LNCAP (cell line): ENCODE measurements at regions not wholly inside any gene's neighbourhood (a gene's known extent, or its start where the extent isn't known, plus 50 kb on each side); places are given as distances from the start of the nearest gene placed in this dataset.

Experiments
- TF ChIP-seq, protein P1 (sequence below): fragments of 450-650 bp; IDR thresholded peaks from 2 replicates; pipeline ENCODE4 v1.5.1; 2017; ENCODE audit warnings: mild to moderate bottlenecking

DNA sequence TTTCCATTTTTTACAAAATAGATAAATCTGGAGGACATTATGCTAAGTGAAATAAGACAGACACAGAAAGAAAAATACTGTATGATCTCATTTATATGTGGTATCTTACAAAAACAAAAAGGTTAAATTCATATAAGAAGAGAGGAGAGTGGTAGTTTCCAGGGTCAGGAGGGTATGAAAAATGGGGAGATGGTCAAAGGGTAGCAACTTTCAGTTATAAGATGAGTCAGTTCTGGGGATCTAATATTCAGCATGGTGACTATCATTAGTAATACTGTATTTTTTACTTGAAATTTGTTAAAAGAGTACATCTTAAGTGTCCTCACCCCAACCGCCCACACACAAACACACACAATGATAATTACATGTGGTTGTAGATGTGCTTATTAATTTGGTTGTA is 1250.1 kb downstream of the SORCS1 start:
- TF ChIP-seq, protein P1, sequence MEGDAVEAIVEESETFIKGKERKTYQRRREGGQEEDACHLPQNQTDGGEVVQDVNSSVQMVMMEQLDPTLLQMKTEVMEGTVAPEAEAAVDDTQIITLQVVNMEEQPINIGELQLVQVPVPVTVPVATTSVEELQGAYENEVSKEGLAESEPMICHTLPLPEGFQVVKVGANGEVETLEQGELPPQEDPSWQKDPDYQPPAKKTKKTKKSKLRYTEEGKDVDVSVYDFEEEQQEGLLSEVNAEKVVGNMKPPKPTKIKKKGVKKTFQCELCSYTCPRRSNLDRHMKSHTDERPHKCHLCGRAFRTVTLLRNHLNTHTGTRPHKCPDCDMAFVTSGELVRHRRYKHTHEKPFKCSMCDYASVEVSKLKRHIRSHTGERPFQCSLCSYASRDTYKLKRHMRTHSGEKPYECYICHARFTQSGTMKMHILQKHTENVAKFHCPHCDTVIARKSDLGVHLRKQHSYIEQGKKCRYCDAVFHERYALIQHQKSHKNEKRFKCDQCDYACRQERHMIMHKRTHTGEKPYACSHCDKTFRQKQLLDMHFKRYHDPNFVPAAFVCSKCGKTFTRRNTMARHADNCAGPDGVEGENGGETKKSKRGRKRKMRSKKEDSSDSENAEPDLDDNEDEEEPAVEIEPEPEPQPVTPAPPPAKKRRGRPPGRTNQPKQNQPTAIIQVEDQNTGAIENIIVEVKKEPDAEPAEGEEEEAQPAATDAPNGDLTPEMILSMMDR = no peak

DNA sequence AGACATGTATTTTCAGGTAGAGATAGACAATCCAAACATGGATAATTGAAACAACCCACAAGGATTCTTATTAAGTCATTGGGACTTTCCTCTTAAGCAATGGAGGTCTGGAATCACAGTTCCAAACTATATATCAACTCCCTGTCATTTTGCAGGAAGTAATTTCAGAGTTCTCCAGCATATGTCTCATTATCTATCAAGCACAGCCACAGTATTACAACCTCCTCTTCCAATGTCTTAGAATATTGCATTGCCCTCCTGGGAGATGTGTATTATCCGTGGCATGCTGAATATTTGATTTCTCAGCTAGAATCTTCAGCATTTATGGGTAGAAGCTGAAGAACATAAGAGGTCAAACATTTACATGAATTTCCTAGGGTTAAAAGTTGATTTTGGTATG is 1255.8 kb downstream of the SORCS1 start:
- TF ChIP-seq, protein P1 = no peak

DNA sequence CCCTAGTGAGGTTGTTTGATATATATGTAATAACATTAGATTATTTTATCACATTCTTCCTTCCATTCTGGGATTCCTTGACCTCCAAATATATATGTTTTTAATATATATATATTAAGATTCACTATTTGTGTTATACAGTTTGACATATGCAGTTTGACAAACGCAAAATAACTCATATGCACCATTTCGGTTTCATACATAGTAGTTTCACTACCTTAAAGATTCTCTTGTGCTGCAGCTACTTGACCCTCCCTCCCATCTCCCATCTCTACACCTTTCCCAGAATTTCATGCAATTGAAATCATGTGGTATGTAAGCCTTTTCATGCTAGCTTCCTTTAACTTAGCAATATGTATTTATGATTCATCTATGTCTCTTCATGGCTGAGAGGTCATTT is 1244.4 kb downstream of the SORCS3 start:
- TF ChIP-seq, protein P1 = no peak

DNA sequence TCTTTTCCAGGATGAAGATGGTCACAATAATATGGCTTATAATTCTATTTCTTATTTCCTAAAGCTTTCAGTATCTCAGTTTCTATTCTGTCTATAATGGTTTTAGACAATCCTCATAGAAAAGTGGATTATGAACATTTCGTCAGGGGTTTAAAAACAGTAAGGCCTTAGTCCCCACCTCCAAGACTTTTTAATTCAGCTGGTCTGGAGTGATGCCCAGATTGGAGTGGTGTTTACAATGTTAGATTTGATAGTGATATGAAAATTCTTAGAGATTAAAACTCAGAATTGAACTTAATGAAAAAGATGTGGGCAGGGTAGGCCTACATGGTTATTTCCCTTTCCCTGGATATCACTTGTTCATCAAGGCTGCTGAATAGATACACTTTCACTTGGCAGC is 1238.3 kb downstream of the SORCS3 start:
- TF ChIP-seq, protein P1 = no peak

DNA sequence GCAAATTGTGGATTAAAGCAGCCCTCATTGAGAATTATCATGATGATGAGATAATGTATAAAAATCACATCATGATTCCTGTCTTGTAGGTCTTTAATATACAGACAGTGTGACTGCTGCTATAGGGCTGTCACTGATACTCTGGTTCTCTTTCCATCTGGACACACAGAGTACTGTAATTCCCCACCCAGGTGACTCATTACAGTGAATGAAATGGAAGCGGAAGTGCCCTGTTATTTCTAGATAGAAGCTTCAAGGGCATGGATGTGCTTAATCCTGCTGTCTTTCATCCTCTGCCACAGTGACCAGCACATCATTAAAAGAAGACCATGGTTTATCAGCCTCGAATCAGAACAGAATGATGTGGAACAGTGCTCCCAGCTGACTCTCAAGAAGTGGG is 1234.0 kb downstream of the SORCS3 start:
- TF ChIP-seq, protein P1 = no peak

DNA sequence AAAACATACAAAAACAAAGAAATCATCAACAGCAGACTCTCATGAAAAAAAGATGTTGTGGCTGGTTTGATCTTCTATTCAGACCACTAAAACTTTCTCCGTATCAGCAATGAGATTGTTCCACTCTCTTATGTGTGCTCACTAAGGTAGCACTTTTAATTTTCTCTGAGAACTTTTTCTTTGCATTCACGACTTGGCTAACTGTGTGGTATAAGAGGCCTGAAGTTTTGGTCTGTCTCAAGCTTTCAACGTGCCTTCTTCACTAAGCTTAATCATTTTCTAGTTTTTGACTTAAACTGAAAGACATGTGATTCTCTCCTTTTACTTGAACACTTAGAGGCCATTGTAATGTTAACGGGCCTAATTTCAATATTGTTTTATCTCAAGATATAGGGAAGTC is 1231.6 kb downstream of the SORCS3 start:
- TF ChIP-seq, protein P1 = no peak

DNA sequence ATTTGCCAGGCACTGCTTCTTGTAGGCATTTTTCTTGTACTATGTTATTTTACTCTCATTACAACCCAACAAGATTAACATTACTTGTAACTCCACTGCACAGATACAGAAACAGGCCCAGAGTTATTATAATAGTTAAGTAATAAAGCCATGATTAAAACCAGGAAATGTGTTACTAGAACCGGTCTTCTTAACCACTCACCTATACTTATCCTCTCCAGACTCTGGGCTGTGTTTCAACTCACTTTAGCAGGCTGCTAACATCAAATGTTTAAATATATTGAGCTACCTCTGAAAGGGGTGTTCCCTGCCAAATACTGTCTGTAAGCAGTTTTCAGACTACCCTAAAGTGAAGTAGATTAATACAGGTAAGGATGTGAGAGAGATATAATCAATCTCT is 1227.8 kb downstream of the SORCS3 start:
- TF ChIP-seq, protein P1 = no peak

DNA sequence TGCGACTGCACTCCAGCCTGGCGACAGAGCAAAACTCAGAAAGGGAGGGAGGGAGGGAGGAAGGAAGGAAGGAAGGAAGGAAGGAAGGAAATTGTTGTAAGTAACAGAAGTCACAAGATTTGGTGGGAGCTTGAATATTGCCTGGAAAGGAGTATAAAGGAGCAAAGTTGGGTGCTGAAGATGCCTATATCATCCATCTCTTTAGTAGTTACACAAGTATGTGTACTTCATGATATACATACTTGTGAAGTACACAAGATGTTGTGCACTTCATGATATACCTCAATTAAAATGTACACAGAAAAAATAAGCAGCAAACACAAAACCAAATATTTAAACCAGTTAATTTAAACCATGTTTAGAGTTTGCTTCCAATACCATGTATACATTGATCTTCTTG is 1223.8 kb downstream of the SORCS3 start:
- TF ChIP-seq, protein P1 = no peak
